Liver (tissue), 8 donors: ENCODE measurements at regions not wholly inside any gene's neighbourhood (a gene's known extent, or its start where the extent isn't known, plus 50 kb on each side); places are given as distances from the start of the nearest gene placed in this dataset.
A peak's percentile ranks its signal among the peaks of the same experiment; 100 is the strongest.

Experiments used
- DNase-seq: peaks from one replicate; pipeline ENCODE4 v3.0.0-alpha.2; 2017; ENCODE audit warnings: low spot score
- H3K27ac ChIP-seq, 2 donors: one replicate each; pipeline ENCODE4 v1.7.0; 2013; ENCODE audit warnings: inconsistent platforms in 2 of 2, low read length in 2 of 2, control low read depth in 1 of 2, low read depth in 1 of 2, mild to moderate bottlenecking in 1 of 2
- H3K27me3 ChIP-seq, 4 donors: one replicate each; pipeline versions ENCODE4 v1.6.1 to v1.7.0; 2013; ENCODE audit warnings: low read length in 3 of 4, inconsistent platforms in 1 of 4, mild to moderate bottlenecking in 1 of 4, moderate library complexity in 1 of 4; ENCODE audit not compliant: control insufficient read depth in 4 of 4, insufficient read depth in 4 of 4
- H3K36me3 ChIP-seq, 4 donors: one replicate each; pipeline versions ENCODE4 v1.6.1 to v1.7.0; 2013; ENCODE audit warnings: low read length in 3 of 4, mild to moderate bottlenecking in 3 of 4, low read depth in 1 of 4, moderate library complexity in 1 of 4; ENCODE audit not compliant: control insufficient read depth in 4 of 4, insufficient read depth in 3 of 4
- H3K4me1 ChIP-seq, 4 donors: one replicate each; pipeline versions ENCODE4 v1.6.1 to v1.7.0; 2013; ENCODE audit warnings: low read length in 3 of 4, mild to moderate bottlenecking in 3 of 4, moderate library complexity in 1 of 4; ENCODE audit not compliant: control insufficient read depth in 4 of 4, insufficient read depth in 4 of 4
- H3K4me3 ChIP-seq, 3 donors: one replicate each; pipeline versions ENCODE4 v1.6.1 to v1.7.0; 2013; ENCODE audit warnings: low read length in 3 of 3, control low read depth in 1 of 3, low read depth in 1 of 3, mild to moderate bottlenecking in 1 of 3
- H3K9ac ChIP-seq, 2 donors: one replicate each; pipeline ENCODE4 v1.7.0; 2013; ENCODE audit warnings: low read length in 2 of 2, mild to moderate bottlenecking in 2 of 2, moderate library complexity in 2 of 2, control low read depth in 1 of 2, low read depth in 1 of 2
- H3K9me3 ChIP-seq, 4 donors: one replicate each; pipeline versions ENCODE4 v1.6.1 to v1.7.0; 2013; ENCODE audit warnings: low read length in 3 of 4; ENCODE audit not compliant: control insufficient read depth in 4 of 4
- EGR1 ChIP-seq, 2 donors: IDR thresholded peaks; 2 replicates each; pipeline ENCODE4 v1.6.1; 2016 to 2018; ENCODE audit warnings: antibody characterized with exemption in 2 of 2, low read depth in 2 of 2
- FOXA1 ChIP-seq: IDR thresholded peaks from 2 replicates; pipeline ENCODE4 v1.6.1; 2016; ENCODE audit warnings: antibody characterized with exemption
- FOXA2 ChIP-seq: IDR thresholded peaks from 2 replicates; pipeline ENCODE4 v1.6.1; 2016; ENCODE audit warnings: antibody characterized with exemption
- GABPA ChIP-seq, 2 donors: IDR thresholded peaks in 1 of 2; conservative IDR thresholded peaks in 1 of 2; 2 replicates each; pipeline ENCODE4 v1.6.1; 2016; ENCODE audit warnings: antibody characterized with exemption in 2 of 2, mild to moderate bottlenecking in 1 of 2, moderate library complexity in 1 of 2
- HNF4A ChIP-seq, 2 donors: conservative IDR thresholded peaks; 2 replicates each; pipeline ENCODE4 v1.6.1; 2016; ENCODE audit warnings: antibody characterized with exemption in 2 of 2, mild to moderate bottlenecking in 2 of 2
- HNF4G ChIP-seq: IDR thresholded peaks from 2 replicates; pipeline ENCODE4 v1.6.1; 2016; ENCODE audit warnings: antibody characterized with exemption
- JUND ChIP-seq, 2 donors: IDR thresholded peaks; 2 replicates each; pipeline ENCODE4 v1.6.1; 2016; ENCODE audit warnings: antibody characterized with exemption in 2 of 2
- MAX ChIP-seq: IDR thresholded peaks from 2 replicates; pipeline ENCODE4 v1.6.1; 2016; ENCODE audit warnings: antibody characterized with exemption
- NR2F2 ChIP-seq: IDR thresholded peaks from 2 replicates; pipeline ENCODE4 v1.6.1; 2016; ENCODE audit warnings: antibody characterized with exemption
- RAD21 ChIP-seq, 2 donors: IDR thresholded peaks; 2 replicates each; pipeline ENCODE4 v1.6.1; 2016; ENCODE audit warnings: antibody characterized with exemption in 2 of 2, mild to moderate bottlenecking in 2 of 2
- RXRA ChIP-seq, 2 donors: IDR thresholded peaks; 2 replicates each; pipeline ENCODE4 v1.6.1; 2017 to 2018; ENCODE audit warnings: antibody characterized with exemption in 2 of 2, mild to moderate bottlenecking in 1 of 2
- SP1 ChIP-seq: IDR thresholded peaks from 2 replicates; pipeline ENCODE4 v1.6.1; 2018; ENCODE audit warnings: antibody characterized with exemption, mild to moderate bottlenecking
- TAF1 ChIP-seq: conservative IDR thresholded peaks from 2 replicates; pipeline ENCODE4 v1.6.1; 2016; ENCODE audit warnings: antibody characterized with exemption, mild to moderate bottlenecking
- YY1 ChIP-seq: IDR thresholded peaks from 2 replicates; pipeline ENCODE4 v1.6.1; 2016; ENCODE audit warnings: antibody characterized with exemption, mild to moderate bottlenecking
- ZBTB33 ChIP-seq: IDR thresholded peaks from 2 replicates; pipeline ENCODE4 v1.6.1; 2016; ENCODE audit warnings: antibody characterized with exemption
- WGBS: extraction: QIAGEN DNeasy Blood & Tissue Kit; methylation state at CpG from one replicate; pipeline ENCODE4 v1.1.7; 2013; 5-methylcytosine and 5-hydroxymethylcytosine counted together
- TF ChIP-seq, protein P1 (sequence below): IDR thresholded peaks from 2 replicates; pipeline ENCODE4 v1.6.1; 2016; ENCODE audit warnings: antibody characterized with exemption, mild to moderate bottlenecking
- TF ChIP-seq, protein P2 (sequence below): fragments of 150-350 bp; IDR thresholded peaks from 2 replicates; pipeline ENCODE4 v1.5.1; 2017; ENCODE audit warnings: improper control_type of control experiment, low read depth, low read length; ENCODE audit not compliant: missing input control
- TF ChIP-seq, protein P3 (sequence below): IDR thresholded peaks from 2 replicates; pipeline ENCODE4 v1.6.1; 2016; ENCODE audit warnings: antibody characterized with exemption
- donor health status: healthy.
- donor health status: healthy.
- donor health status: healthy.
- donor health status: healthy.
- donor health status: healthy.

DNA sequence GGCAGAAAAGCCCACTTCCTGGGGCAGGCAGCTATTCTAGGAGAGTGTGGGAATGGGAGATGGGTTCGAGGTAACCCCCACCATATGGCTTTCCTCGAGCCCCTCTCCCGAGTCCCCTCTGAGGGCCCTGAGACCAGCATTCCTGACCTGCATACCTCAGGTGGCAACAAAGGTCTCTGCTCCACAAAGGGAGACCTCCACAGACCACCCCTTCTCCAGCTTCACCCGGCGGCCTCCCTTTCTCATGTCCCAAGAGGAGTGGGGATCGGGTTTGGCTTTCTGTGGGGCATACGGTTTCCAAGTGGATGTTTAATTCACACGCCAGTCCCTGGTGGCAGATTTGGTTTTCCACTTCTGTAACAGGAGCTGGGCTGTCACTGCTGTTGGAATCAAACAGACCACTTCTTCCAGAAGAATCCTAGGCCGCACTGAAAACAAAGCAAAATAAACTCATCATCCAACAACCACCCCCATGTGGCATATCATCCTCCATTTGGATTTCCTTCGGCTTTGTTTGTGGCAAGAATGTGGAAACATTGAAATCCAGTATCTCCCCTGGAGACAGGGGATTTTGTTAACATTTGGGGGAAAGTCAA is 83.2 kb downstream of the DLL1 start:
- Histone ChIP-seq H3K9me3 (no peaks in the 10 kb centered on the region), H3K9ac (no peak overlapping the region), H3K27me3 (no peaks in the 10 kb centered on the region), H3K36me3 (no peaks in the 10 kb centered on the region), H3K4me1 (no peaks in the 10 kb centered on the region), H3K4me3 (no peak overlapping the region), H3K27ac (no peak overlapping the region)
- TF ChIP-seq, protein P1, sequence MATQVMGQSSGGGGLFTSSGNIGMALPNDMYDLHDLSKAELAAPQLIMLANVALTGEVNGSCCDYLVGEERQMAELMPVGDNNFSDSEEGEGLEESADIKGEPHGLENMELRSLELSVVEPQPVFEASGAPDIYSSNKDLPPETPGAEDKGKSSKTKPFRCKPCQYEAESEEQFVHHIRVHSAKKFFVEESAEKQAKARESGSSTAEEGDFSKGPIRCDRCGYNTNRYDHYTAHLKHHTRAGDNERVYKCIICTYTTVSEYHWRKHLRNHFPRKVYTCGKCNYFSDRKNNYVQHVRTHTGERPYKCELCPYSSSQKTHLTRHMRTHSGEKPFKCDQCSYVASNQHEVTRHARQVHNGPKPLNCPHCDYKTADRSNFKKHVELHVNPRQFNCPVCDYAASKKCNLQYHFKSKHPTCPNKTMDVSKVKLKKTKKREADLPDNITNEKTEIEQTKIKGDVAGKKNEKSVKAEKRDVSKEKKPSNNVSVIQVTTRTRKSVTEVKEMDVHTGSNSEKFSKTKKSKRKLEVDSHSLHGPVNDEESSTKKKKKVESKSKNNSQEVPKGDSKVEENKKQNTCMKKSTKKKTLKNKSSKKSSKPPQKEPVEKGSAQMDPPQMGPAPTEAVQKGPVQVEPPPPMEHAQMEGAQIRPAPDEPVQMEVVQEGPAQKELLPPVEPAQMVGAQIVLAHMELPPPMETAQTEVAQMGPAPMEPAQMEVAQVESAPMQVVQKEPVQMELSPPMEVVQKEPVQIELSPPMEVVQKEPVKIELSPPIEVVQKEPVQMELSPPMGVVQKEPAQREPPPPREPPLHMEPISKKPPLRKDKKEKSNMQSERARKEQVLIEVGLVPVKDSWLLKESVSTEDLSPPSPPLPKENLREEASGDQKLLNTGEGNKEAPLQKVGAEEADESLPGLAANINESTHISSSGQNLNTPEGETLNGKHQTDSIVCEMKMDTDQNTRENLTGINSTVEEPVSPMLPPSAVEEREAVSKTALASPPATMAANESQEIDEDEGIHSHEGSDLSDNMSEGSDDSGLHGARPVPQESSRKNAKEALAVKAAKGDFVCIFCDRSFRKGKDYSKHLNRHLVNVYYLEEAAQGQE, result no peak
- TF ChIP-seq FOXA2, result no peak
- TF ChIP-seq MAX, result no peak
- no peak for TF ChIP-seq JUND (IDR thresholded peaks at IDR 0.05)
- no peak for TF ChIP-seq GABPA (IDR thresholded peaks at IDR 0.05 in 1 of 2, conservative IDR thresholded peaks at IDR 0.05 in 1 of 2)
- TF ChIP-seq, protein P2, sequence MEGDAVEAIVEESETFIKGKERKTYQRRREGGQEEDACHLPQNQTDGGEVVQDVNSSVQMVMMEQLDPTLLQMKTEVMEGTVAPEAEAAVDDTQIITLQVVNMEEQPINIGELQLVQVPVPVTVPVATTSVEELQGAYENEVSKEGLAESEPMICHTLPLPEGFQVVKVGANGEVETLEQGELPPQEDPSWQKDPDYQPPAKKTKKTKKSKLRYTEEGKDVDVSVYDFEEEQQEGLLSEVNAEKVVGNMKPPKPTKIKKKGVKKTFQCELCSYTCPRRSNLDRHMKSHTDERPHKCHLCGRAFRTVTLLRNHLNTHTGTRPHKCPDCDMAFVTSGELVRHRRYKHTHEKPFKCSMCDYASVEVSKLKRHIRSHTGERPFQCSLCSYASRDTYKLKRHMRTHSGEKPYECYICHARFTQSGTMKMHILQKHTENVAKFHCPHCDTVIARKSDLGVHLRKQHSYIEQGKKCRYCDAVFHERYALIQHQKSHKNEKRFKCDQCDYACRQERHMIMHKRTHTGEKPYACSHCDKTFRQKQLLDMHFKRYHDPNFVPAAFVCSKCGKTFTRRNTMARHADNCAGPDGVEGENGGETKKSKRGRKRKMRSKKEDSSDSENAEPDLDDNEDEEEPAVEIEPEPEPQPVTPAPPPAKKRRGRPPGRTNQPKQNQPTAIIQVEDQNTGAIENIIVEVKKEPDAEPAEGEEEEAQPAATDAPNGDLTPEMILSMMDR, result no peak
- no peak for TF ChIP-seq ZBTB33
- TF ChIP-seq RXRA (IDR thresholded peaks at IDR 0.05), result no peak
- no peak for TF ChIP-seq RAD21 (IDR thresholded peaks at IDR 0.05)
- no peak for TF ChIP-seq EGR1 (IDR thresholded peaks at IDR 0.05; ENCODE audit: low read depth in 2 of 2)
- no peak for TF ChIP-seq SP1
- no peak for TF ChIP-seq TAF1
- no peak for TF ChIP-seq FOXA1
- TF ChIP-seq, protein P3, sequence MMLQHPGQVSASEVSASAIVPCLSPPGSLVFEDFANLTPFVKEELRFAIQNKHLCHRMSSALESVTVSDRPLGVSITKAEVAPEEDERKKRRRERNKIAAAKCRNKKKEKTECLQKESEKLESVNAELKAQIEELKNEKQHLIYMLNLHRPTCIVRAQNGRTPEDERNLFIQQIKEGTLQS, result no peak
- TF ChIP-seq HNF4A (conservative IDR thresholded peaks at IDR 0.05), result no peak
- TF ChIP-seq HNF4G, result no peak
- TF ChIP-seq NR2F2, result no peak
- TF ChIP-seq YY1, result no peak
- DNase-seq, result peak; percentile 12
- WGBS, result 90% methylated on average over 10 of the region's 10 CpGs
